ENCODE measurements at regions not wholly inside any gene's neighbourhood (a gene's known extent, or its start where the extent isn't known, plus 50 kb on each side); places are given as distances from the start of the nearest gene placed in this dataset.

DNA sequence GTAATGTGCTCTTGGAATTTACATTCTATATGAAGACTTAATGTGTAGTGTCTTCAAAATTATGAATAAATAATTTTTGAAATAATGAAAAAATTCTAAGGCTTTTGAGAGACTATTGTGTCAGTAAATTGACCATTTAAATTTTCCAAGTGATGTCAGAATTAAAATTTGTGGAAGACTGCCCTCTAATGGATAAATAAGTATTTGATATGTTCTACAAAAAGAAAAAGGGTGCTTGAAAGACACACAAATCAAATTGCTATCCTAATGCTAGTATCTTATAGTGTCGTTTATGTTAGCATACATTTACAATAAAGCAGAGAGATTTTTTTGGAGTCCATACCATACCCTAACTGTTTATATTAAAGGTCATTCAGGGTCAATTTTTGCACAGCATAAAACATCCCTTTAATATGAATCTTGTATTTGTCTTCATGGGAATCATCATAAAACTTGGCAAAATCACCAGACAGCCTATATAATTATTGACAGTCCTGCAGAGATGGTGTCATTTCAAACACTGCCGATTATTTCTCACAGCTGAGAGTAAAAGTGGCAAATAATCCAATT, 120.8 kb upstream of the SLC27A6 start:
- intact Hi-C loops (cut with DNase I) = loop anchor here (2.0 to 10.0 kb wide), 9 partner anchors 167 to 632 kb away; partner anchors contain the start of gene FBN2 (in 2 of the 10)
- Histone ChIP-seq H3K27me3 (no peaks in the 10 kb centered on the region), H3K4me3 (no peak overlapping the region), H3K36me3 (no peaks in the 10 kb centered on the region), H3K4me1 (no peaks in the 10 kb centered on the region), H3K27ac (no peak overlapping the region), H3K9me3 (peaks cover 0 to 24% (median 6%) of the 10 kb centered on the region in 12 donors)
- TF ChIP-seq, protein P1, sequence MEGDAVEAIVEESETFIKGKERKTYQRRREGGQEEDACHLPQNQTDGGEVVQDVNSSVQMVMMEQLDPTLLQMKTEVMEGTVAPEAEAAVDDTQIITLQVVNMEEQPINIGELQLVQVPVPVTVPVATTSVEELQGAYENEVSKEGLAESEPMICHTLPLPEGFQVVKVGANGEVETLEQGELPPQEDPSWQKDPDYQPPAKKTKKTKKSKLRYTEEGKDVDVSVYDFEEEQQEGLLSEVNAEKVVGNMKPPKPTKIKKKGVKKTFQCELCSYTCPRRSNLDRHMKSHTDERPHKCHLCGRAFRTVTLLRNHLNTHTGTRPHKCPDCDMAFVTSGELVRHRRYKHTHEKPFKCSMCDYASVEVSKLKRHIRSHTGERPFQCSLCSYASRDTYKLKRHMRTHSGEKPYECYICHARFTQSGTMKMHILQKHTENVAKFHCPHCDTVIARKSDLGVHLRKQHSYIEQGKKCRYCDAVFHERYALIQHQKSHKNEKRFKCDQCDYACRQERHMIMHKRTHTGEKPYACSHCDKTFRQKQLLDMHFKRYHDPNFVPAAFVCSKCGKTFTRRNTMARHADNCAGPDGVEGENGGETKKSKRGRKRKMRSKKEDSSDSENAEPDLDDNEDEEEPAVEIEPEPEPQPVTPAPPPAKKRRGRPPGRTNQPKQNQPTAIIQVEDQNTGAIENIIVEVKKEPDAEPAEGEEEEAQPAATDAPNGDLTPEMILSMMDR (IDR thresholded peaks at IDR 0.05) = peak; percentile 17 to 59 (median 40)
- TF ChIP-seq POLR2A (IDR thresholded peaks at IDR 0.05) = no peak
- WGBS, 4 donors = 35 to 48% (median 38%) methylated on average over 2 of the region's 2 CpGs
- ATAC-seq = no peak
- no peak for DNase-seq

DNA sequence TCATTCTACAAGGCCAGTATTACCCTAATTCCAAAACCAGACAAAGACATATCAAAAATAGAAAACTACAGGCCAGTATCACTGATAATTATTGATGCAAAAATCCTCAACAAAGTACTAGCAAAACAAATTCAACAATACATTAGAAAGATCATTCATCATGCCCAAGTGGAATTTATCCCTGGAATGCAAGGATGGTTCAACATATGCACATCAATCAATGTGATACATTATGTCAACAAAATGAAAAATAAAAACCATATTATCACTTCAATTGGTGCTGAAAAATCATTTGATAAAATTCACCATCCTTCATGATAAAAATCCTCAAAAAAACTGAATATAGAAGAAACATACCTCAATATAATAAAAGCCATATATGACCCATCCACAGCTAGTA, 115.2 kb upstream of the SLC27A6 start:
- DNase-seq (no peak), ATAC-seq (no peak)
- Histone ChIP-seq H3K9me3 (peaks cover 0 to 50% (median 16%) of the 10 kb centered on the region in 12 donors), H3K4me1 (no peaks in the 10 kb centered on the region), H3K27ac (no peak overlapping the region), H3K4me3 (no peak overlapping the region), H3K36me3 (no peaks in the 10 kb centered on the region), H3K27me3 (no peaks in the 10 kb centered on the region)
- TF ChIP-seq, protein P1 (IDR thresholded peaks at IDR 0.05) = no peak
- TF ChIP-seq POLR2A (IDR thresholded peaks at IDR 0.05) = no peak
- intact Hi-C loops (cut with DNase I) = no loop called here

DNA sequence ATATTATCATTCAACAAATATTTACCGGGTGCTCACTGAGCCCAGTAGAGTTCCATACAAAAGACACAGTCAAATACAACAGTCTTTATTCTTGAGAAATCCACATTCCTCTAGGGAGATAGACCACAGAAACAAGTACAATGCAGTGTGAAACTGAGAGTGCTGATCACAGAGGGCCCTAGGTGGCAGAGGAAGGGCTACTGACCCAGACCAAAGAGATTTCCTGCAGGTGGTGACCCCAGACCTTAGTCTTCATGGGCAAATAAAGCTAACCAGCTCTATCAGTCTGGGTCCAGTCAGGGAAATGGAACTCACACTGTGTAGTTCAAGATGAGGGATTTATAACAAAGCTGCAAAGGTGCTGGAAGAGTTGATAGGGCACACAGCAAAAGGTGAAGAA, 110.4 kb upstream of the SLC27A6 start:
- Histone ChIP-seq H3K9me3 (peaks cover 0 to 23% (median 8%) of the 10 kb centered on the region in 12 donors), H3K27me3 (no peaks in the 10 kb centered on the region), H3K27ac (no peak overlapping the region), H3K4me1 (no peaks in the 10 kb centered on the region), H3K36me3 (no peaks in the 10 kb centered on the region), H3K4me3 (no peak overlapping the region)
- 81 to 100% (median 91%) methylated on average over 1 of the region's 1 CpG for WGBS, 4 donors
- intact Hi-C loops (cut with DNase I) = no loop called here
- DNase-seq (no peak), ATAC-seq (no peak)
- TF ChIP-seq POLR2A (IDR thresholded peaks at IDR 0.05) = no peak
- TF ChIP-seq, protein P1 (IDR thresholded peaks at IDR 0.05) = no peak

DNA sequence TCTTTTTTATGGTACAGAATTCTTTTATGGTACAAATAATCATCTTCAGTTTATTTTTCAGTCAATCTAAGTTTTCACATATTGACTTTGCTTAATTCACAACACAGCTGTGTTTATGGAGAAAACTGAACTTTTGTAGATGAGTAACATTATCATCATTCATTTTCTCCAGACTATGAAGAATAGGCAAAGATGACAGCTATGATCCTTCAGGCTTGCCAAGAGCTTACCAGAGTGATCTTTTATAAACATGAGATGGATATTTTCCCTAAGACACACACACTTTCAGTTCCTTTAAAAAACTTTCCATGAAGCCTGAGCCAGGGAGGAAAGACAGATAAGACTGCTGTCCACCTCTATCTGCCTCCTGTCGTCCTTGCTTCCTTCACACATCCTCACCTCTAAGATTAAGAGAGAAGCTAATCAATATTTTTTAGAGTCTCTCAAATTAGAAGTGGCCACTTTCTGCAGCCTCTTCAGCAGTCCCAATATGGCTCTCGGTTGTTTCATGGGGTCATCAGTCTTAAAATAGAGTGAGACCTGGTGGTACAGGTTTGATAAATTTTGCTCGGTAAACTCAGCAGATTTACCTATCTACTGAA, 108.1 kb upstream of the SLC27A6 start:
- H3K4me3 ChIP-seq = no peak overlapping the region
- ATAC-seq (peak in 2 of 4 donors; percentile 45 to 63), DNase-seq (no peak)
- intact Hi-C loops (cut with DNase I) = no loop called here
- TF ChIP-seq, protein P1 (IDR thresholded peaks at IDR 0.05) = no peak
- TF ChIP-seq POLR2A (IDR thresholded peaks at IDR 0.05) = no peak
- peaks cover 0 to 6% (median 0%) of the 10 kb centered on the region in 12 donors for H3K9me3 ChIP-seq
- WGBS, 4 donors = 14 to 31% (median 23%) methylated on average over 3 of the region's 3 CpGs
- no peak overlapping the region for H3K27ac ChIP-seq
- no peaks in the 10 kb centered on the region for H3K27me3 ChIP-seq
- no peaks in the 10 kb centered on the region for H3K4me1 ChIP-seq
- H3K36me3 ChIP-seq = no peaks in the 10 kb centered on the region

Data from heart left ventricle (tissue), 16 donors.